A549 (cell line): ENCODE measurements at regions not wholly inside any gene's neighbourhood (a gene's known extent, or its start where the extent isn't known, plus 50 kb on each side); places are given as distances from the start of the nearest gene placed in this dataset.

Source experiments
- ATAC-seq, 2 experiments: fragments of 200-7000 bp in 1 of 2; fragments of >200 bp in 1 of 2; cut with Nextera tagmentation in 1 of 2; cut with Tn5 transposase in 1 of 2; 3 replicates each; pipeline versions ENCODE4 v1.8.0 to v1.9.1; 2018 to 2020; ENCODE audit warnings: mild to moderate bottlenecking in 1 of 2, moderate library complexity in 1 of 2
- CTCF ChIA-PET: fragments of 300-600 bp; sonication (Branson Sonifier 250); formaldehyde crosslinking; extraction: SDS; loops from one replicate; lab custom pipeline; 2021; ENCODE audit warnings: antibody characterized with exemption, inconsistent platforms; lab: Yijun Ruan, JAX
- POLR2A ChIA-PET: fragments of 350-600 bp; formaldehyde crosslinking; extraction: SDS; loops from one replicate; lab custom pipeline; 2021; ENCODE audit warnings: antibody characterized with exemption, inconsistent platforms; lab: Yijun Ruan, JAX
- DNase-seq, 2 experiments: peaks; one replicate each; pipeline versions ENCODE4 v3.0.0 to v3.0.0-alpha.2; 2011 to 2016; ENCODE audit warnings: low read depth in 1 of 2, low spot score in 1 of 2
- FAIRE-seq: peaks from 2 replicates; lab custom pipeline; 2011; peaks lifted over from hg19 to GRCh38; lab: Jason Lieb, UNC
- H3K27ac ChIP-seq, 2 experiments: fragments of >200 bp; sonication (Bioruptor Twin); formaldehyde crosslinking; 3 replicates each; pipeline ENCODE4 v1.5.1; 2016 to 2017
- H3K4me1 ChIP-seq: fragments of >200 bp; sonication (Bioruptor Twin); formaldehyde crosslinking; 3 replicates; pipeline ENCODE4 v1.6.1; 2016
- H3K4me2 ChIP-seq: fragments of >200 bp; sonication (Bioruptor Twin); formaldehyde crosslinking; 3 replicates; pipeline ENCODE4 v1.6.1; 2016
- H3K4me3 ChIP-seq: fragments of >200 bp; sonication (Bioruptor Twin); formaldehyde crosslinking; 3 replicates; pipeline ENCODE4 v1.5.1; 2016
- H3K9me3 ChIP-seq: fragments of >200 bp; sonication (Bioruptor Twin); formaldehyde crosslinking; 3 replicates; pipeline ENCODE4 v1.6.1; 2016
- BCL3 ChIP-seq: fragments of >200 bp; sonication (Bioruptor Twin); formaldehyde crosslinking; IDR thresholded peaks from 3 replicates; pipeline ENCODE4 v1.6.1; 2016
- CBX2 ChIP-seq: fragments of 200-600 bp; sonication (generic); IDR thresholded peaks from 2 replicates; pipeline ENCODE4 v1.6.1; 2016; ENCODE audit warnings: low read depth, mild to moderate bottlenecking, borderline replicate concordance
- CHD2 ChIP-seq: fragments of 150-350 bp; IDR thresholded peaks from 2 replicates; pipeline ENCODE4 v1.6.1; 2014; ENCODE audit warnings: low read length; ENCODE audit not compliant: partially characterized antibody
- CHD4 ChIP-seq: fragments of 200-600 bp; sonication (generic); IDR thresholded peaks from 2 replicates; pipeline ENCODE4 v1.6.1; 2016; ENCODE audit warnings: antibody characterized with exemption, mild to moderate bottlenecking, borderline replicate concordance
- CTCF ChIP-seq: fragments of >200 bp; sonication (Bioruptor Twin); formaldehyde crosslinking; IDR thresholded peaks from 3 replicates; pipeline ENCODE4 v1.5.1; 2016
- ELK1 ChIP-seq: fragments of 150-350 bp; IDR thresholded peaks from 2 replicates; pipeline ENCODE4 v1.6.1; 2014; ENCODE audit warnings: low read depth, mild to moderate bottlenecking, low read length
- FOXS1 ChIP-seq: fragments of 250-450 bp; sonication (Bioruptor Pico); IDR thresholded peaks from 2 replicates; pipeline ENCODE4 v1.5.0; 2020; ENCODE audit warnings: mild to moderate bottlenecking, moderate library complexity
- NPAS2 ChIP-seq: fragments of 250-450 bp; sonication (Bioruptor Pico); IDR thresholded peaks from 2 replicates; pipeline ENCODE4 v1.8.0; 2022; ENCODE audit warnings: mild to moderate bottlenecking, moderate library complexity, borderline replicate concordance
- NR3C1 ChIP-seq: fragments of >200 bp; sonication (Bioruptor Twin); formaldehyde crosslinking; IDR thresholded peaks from 3 replicates; pipeline ENCODE4 v1.6.1; 2017
- PBX3 ChIP-seq: IDR thresholded peaks from 2 replicates; pipeline ENCODE4 v1.6.1; 2012
- RARB ChIP-seq: fragments of 250-450 bp; sonication (Bioruptor Pico); IDR thresholded peaks from 2 replicates; pipeline ENCODE4 v1.8.0; 2021; ENCODE audit warnings: mild to moderate bottlenecking, moderate library complexity
- RFX5 ChIP-seq: fragments of 450-650 bp; IDR thresholded peaks from 2 replicates; pipeline ENCODE4 v1.7.1; 2014; ENCODE audit warnings: antibody characterized with exemption, mild to moderate bottlenecking, moderate library complexity
- RNF2 ChIP-seq: fragments of 200-600 bp; sonication (generic); IDR thresholded peaks from 2 replicates; pipeline ENCODE4 v1.6.1; 2016; ENCODE audit warnings: low read depth, mild to moderate bottlenecking, antibody characterized with exemption, moderate library complexity, borderline replicate concordance
- SREBF2 ChIP-seq: fragments of 450-650 bp; IDR thresholded peaks from 2 replicates; pipeline ENCODE4 v1.6.1; 2014; ENCODE audit warnings: mild to moderate bottlenecking, moderate library complexity
- TFCP2L1 ChIP-seq: fragments of 250-450 bp; sonication (Bioruptor Pico); IDR thresholded peaks from 2 replicates; pipeline ENCODE4 v1.5.0; 2021; ENCODE audit warnings: mild to moderate bottlenecking
- ZFP36 ChIP-seq: fragments of 450-650 bp; IDR thresholded peaks from 2 replicates; pipeline ENCODE4 v1.6.1; 2014; ENCODE audit warnings: borderline replicate concordance; ENCODE audit not compliant: partially characterized antibody
- ZNF302 ChIP-seq: fragments of 250-450 bp; sonication (Bioruptor Pico); IDR thresholded peaks from 2 replicates; pipeline ENCODE4 v1.9.0; 2021; ENCODE audit warnings: inconsistent platforms, mild to moderate bottlenecking, moderate library complexity
- WGBS: methylation state at CpG from one replicate; pipeline ENCODE4 v1.1.6; 2017; ENCODE audit errors: missing lambda C conversion rate; 5-methylcytosine and 5-hydroxymethylcytosine counted together
- TF ChIP-seq, protein P1 (sequence below): fragments of 200-600 bp; sonication (generic); IDR thresholded peaks from 2 replicates; pipeline ENCODE4 v1.6.1; 2016; ENCODE audit warnings: antibody characterized with exemption, mild to moderate bottlenecking, moderate library complexity
- TF ChIP-seq, protein P2 (sequence below): fragments of 250-450 bp; sonication (Bioruptor Pico); IDR thresholded peaks from 2 replicates; pipeline ENCODE4 v1.5.0; 2020; ENCODE audit warnings: low read depth, mild to moderate bottlenecking, moderate library complexity
- TF ChIP-seq, protein P3 (sequence below): IDR thresholded peaks from 2 replicates; pipeline ENCODE4 v1.6.1; 2012; ENCODE audit warnings: low read depth, borderline replicate concordance

DNA sequence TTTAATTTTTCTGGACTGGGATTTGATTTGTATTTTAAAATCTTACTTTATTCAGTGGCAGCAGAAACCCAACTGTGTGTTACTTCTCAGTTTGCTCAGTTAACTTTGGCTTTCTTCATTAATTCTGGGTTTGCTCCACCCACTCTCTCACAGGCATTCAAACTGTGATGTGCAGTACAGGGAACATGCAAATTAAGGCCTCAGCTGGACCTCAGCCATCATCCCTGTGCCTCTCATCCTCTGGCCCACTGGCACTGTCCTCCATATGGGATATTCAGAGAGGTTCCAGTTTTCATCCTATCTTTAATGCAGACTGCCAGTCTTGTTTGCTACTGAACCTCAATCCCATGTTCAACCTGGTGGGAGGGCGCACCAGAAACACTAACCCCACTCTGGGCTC lies 743.4 kb upstream of the IGFBP3 start:
- Histone ChIP-seq H3K27ac (no peak overlapping the region), H3K4me2 (no peak overlapping the region), H3K9me3 (no peaks in the 10 kb centered on the region), H3K4me1 (peaks cover 4% of the 10 kb centered on the region; the same call in 2 of the 3 replicates), H3K4me3 (no peak overlapping the region)
- CTCF ChIA-PET = no interaction called here
- FAIRE-seq (no peak), DNase-seq (no peak), ATAC-seq (no peak)
- 70% methylated on average over 1 of the region's 1 CpG for WGBS
- POLR2A ChIA-PET = no interaction called here
- no peak for TF ChIP-seq CHD2
- no peak for TF ChIP-seq ZNF302 (CRISPR knock-in tag)
- TF ChIP-seq RFX5 = no peak
- TF ChIP-seq, protein P1, sequence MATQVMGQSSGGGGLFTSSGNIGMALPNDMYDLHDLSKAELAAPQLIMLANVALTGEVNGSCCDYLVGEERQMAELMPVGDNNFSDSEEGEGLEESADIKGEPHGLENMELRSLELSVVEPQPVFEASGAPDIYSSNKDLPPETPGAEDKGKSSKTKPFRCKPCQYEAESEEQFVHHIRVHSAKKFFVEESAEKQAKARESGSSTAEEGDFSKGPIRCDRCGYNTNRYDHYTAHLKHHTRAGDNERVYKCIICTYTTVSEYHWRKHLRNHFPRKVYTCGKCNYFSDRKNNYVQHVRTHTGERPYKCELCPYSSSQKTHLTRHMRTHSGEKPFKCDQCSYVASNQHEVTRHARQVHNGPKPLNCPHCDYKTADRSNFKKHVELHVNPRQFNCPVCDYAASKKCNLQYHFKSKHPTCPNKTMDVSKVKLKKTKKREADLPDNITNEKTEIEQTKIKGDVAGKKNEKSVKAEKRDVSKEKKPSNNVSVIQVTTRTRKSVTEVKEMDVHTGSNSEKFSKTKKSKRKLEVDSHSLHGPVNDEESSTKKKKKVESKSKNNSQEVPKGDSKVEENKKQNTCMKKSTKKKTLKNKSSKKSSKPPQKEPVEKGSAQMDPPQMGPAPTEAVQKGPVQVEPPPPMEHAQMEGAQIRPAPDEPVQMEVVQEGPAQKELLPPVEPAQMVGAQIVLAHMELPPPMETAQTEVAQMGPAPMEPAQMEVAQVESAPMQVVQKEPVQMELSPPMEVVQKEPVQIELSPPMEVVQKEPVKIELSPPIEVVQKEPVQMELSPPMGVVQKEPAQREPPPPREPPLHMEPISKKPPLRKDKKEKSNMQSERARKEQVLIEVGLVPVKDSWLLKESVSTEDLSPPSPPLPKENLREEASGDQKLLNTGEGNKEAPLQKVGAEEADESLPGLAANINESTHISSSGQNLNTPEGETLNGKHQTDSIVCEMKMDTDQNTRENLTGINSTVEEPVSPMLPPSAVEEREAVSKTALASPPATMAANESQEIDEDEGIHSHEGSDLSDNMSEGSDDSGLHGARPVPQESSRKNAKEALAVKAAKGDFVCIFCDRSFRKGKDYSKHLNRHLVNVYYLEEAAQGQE = no peak
- TF ChIP-seq FOXS1 (CRISPR knock-in tag) = no peak
- TF ChIP-seq, protein P2, sequence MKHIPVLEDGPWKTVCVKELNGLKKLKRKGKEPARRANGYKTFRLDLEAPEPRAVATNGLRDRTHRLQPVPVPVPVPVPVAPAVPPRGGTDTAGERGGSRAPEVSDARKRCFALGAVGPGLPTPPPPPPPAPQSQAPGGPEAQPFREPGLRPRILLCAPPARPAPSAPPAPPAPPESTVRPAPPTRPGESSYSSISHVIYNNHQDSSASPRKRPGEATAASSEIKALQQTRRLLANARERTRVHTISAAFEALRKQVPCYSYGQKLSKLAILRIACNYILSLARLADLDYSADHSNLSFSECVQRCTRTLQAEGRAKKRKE (CRISPR knock-in tag) = no peak
- TF ChIP-seq ZFP36 = no peak
- TF ChIP-seq ELK1 = no peak
- no peak for TF ChIP-seq BCL3
- TF ChIP-seq TFCP2L1 (CRISPR knock-in tag) = no peak
- no peak for TF ChIP-seq RNF2
- TF ChIP-seq RARB (CRISPR knock-in tag) = no peak
- no peak for TF ChIP-seq PBX3
- TF ChIP-seq SREBF2 = no peak
- TF ChIP-seq CBX2 = no peak
- no peak for TF ChIP-seq NPAS2 (CRISPR knock-in tag)
- TF ChIP-seq, protein P3, sequence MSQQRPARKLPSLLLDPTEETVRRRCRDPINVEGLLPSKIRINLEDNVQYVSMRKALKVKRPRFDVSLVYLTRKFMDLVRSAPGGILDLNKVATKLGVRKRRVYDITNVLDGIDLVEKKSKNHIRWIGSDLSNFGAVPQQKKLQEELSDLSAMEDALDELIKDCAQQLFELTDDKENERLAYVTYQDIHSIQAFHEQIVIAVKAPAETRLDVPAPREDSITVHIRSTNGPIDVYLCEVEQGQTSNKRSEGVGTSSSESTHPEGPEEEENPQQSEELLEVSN = no peak
- no peak for TF ChIP-seq NR3C1
- TF ChIP-seq CTCF = no peak
- no peak for TF ChIP-seq CHD4
